ENCODE measurements at regions not wholly inside any gene's neighbourhood (a gene's known extent, or its start where the extent isn't known, plus 50 kb on each side); places are given as distances from the start of the nearest gene placed in this dataset.

- DNase-seq (ENCODE audit: low spot score): no peak
These were observed 211.5 kb downstream of the RAD51AP2 start for GRCh38 chr2:17306706-17307105.

- DNase-seq (ENCODE audit: low spot score): no peak
These were observed 212.0 kb downstream of the RAD51AP2 start for GRCh38 chr2:17306219-17306618.

GRCh38 chr2:17303521-17303920, 214.7 kb downstream of the RAD51AP2 start:
- no peak for DNase-seq (ENCODE audit: low spot score)

- no peak for DNase-seq (ENCODE audit: low spot score)
These were observed 215.2 kb downstream of the RAD51AP2 start for GRCh38 chr2:17303054-17303453.

- DNase-seq (ENCODE audit: low spot score): no peak
These were observed 216.0 kb downstream of the RAD51AP2 start for GRCh38 chr2:17302281-17302680.

- DNase-seq (ENCODE audit: low spot score): no peak
These were observed 216.8 kb downstream of the RAD51AP2 start for GRCh38 chr2:17301437-17301836.

- DNase-seq (ENCODE audit: low spot score): no peak
These were observed 218.2 kb downstream of the RAD51AP2 start for GRCh38 chr2:17299891-17300540.

GRCh38 chr2:17298453-17298852, 219.8 kb downstream of the RAD51AP2 start:
- no peak for DNase-seq (ENCODE audit: low spot score)

GRCh38 chr2:17296686-17297085, 221.6 kb downstream of the RAD51AP2 start:
- no peak for DNase-seq (ENCODE audit: low spot score)

GRCh38 chr2:17289669-17290068, 228.6 kb downstream of the RAD51AP2 start:
- no peak for DNase-seq (ENCODE audit: low spot score)

GRCh38 chr2:17287183-17287582, 231.1 kb downstream of the RAD51AP2 start:
- no peak for DNase-seq (ENCODE audit: low spot score)

- DNase-seq (ENCODE audit: low spot score): no peak
These were observed 235.4 kb downstream of the RAD51AP2 start for GRCh38 chr2:17282826-17283225.

- no peak for DNase-seq (ENCODE audit: low spot score)
These were observed 236.0 kb downstream of the RAD51AP2 start for GRCh38 chr2:17282245-17282644.

GRCh38 chr2:17276220-17276619, 242.0 kb downstream of the RAD51AP2 start:
- DNase-seq (ENCODE audit: low spot score): no peak

- no peak for DNase-seq (ENCODE audit: low spot score)
These were observed 245.4 kb downstream of the RAD51AP2 start for GRCh38 chr2:17272652-17273525.

- DNase-seq (ENCODE audit: low spot score): no peak
These were observed 246.1 kb downstream of the RAD51AP2 start for GRCh38 chr2:17272170-17272569.

- no peak for DNase-seq (ENCODE audit: low spot score)
These were observed 246.8 kb downstream of the RAD51AP2 start for GRCh38 chr2:17271416-17271815.

- no peak for DNase-seq (ENCODE audit: low spot score)
These were observed 247.3 kb downstream of the RAD51AP2 start for GRCh38 chr2:17270894-17271293.

GRCh38 chr2:17263570-17263968, 254.7 kb downstream of the RAD51AP2 start:
- DNase-seq (ENCODE audit: low spot score): no peak

GRCh38 chr2:17262854-17263569, 255.2 kb downstream of the RAD51AP2 start:
- DNase-seq (ENCODE audit: low spot score): no peak

- no peak for DNase-seq (ENCODE audit: low spot score)
These were observed 258.6 kb downstream of the RAD51AP2 start for GRCh38 chr2:17259613-17260012.

GRCh38 chr2:17258861-17259260, 259.4 kb downstream of the RAD51AP2 start:
- DNase-seq (ENCODE audit: low spot score): no peak

Data from mesenteric fat pad (tissue), 1 donor.